ENCODE measurements at regions not wholly inside any gene's neighbourhood (a gene's known extent, or its start where the extent isn't known, plus 50 kb on each side); places are given as distances from the start of the nearest gene placed in this dataset.

DNA sequence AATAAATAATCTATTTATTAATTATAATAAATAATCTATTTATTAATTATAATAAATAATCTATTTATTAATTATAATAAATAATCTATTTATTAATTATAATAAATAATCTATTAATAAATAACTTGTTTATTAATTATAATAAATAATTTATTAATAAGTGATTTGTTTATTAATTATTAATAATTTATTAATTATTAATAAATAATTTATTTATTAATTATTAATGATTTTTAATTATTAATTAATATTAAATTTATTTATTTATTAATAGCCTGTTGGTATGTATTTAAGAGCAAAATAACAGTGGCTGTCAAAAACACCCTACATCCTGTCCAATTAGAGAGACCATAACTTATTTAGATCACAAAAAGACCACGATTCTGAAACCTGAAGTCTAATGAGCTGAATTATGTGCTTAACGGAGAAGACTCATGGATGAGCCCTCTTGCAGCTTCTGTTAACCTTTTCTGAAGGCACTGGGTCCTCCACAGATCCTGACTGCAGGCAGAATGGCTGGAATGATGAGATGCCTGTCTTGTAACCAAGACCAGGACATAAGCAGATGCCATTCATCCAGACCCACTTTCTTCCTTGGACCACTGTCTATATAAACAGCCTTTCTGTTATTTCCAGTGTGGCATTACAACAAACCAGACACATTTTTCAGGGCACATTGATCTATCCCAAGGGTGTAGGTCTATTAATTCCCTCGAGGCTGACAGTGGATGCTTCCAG is 134.2 kb downstream of the SETD4 start:
- Histone ChIP-seq H3K4me3 (ENCODE audit: low read depth in 2 of 2, low read length in 2 of 2) (no peak overlapping the region), H3K36me3 (ENCODE audit: control insufficient read depth, insufficient read depth, low read length) (no peaks in the 10 kb centered on the region), H3K9me3 (ENCODE audit: control insufficient read depth, insufficient read depth, low read depth, low read length) (no peaks in the 10 kb centered on the region), H3K4me1 (ENCODE audit: control insufficient read depth, insufficient read depth, low read length) (no peaks in the 10 kb centered on the region), H3K27ac (ENCODE audit: low read length) (no peak overlapping the region), H3K27me3 (ENCODE audit: control insufficient read depth, insufficient read depth, low read length) (no peaks in the 10 kb centered on the region)
- no TSS peak for BruUV-seq (replicated peaks)
- ChIA-PET CTCF (no interaction called here), POLR2A (interaction anchor here (0.7 kb wide), 1 partner anchor 1237 kb away, joined by 4 read pairs; no protein-coding TSS in a partner anchor)
- intact Hi-C loops (cut with micrococcal nuclease; ENCODE audit: unreplicated experiment) = no loop called here
- ATAC-seq = no peak
- TF ChIP-seq POLR2AphosphoS5 (IDR thresholded peaks at IDR 0.05; ENCODE audit: low read depth, low read length) (no peak), SIN3A (IDR thresholded peaks at IDR 0.05; ENCODE audit: borderline replicate concordance, insufficient read depth, low read depth, low read length) (no peak), TCF7L2 (IDR thresholded peaks at IDR 0.05; ENCODE audit: low read depth, low read length) (no peak)
- TF ChIP-seq, protein P1, sequence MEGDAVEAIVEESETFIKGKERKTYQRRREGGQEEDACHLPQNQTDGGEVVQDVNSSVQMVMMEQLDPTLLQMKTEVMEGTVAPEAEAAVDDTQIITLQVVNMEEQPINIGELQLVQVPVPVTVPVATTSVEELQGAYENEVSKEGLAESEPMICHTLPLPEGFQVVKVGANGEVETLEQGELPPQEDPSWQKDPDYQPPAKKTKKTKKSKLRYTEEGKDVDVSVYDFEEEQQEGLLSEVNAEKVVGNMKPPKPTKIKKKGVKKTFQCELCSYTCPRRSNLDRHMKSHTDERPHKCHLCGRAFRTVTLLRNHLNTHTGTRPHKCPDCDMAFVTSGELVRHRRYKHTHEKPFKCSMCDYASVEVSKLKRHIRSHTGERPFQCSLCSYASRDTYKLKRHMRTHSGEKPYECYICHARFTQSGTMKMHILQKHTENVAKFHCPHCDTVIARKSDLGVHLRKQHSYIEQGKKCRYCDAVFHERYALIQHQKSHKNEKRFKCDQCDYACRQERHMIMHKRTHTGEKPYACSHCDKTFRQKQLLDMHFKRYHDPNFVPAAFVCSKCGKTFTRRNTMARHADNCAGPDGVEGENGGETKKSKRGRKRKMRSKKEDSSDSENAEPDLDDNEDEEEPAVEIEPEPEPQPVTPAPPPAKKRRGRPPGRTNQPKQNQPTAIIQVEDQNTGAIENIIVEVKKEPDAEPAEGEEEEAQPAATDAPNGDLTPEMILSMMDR (IDR thresholded peaks at IDR 0.05) = no peak
- TF ChIP-seq, protein P2, sequence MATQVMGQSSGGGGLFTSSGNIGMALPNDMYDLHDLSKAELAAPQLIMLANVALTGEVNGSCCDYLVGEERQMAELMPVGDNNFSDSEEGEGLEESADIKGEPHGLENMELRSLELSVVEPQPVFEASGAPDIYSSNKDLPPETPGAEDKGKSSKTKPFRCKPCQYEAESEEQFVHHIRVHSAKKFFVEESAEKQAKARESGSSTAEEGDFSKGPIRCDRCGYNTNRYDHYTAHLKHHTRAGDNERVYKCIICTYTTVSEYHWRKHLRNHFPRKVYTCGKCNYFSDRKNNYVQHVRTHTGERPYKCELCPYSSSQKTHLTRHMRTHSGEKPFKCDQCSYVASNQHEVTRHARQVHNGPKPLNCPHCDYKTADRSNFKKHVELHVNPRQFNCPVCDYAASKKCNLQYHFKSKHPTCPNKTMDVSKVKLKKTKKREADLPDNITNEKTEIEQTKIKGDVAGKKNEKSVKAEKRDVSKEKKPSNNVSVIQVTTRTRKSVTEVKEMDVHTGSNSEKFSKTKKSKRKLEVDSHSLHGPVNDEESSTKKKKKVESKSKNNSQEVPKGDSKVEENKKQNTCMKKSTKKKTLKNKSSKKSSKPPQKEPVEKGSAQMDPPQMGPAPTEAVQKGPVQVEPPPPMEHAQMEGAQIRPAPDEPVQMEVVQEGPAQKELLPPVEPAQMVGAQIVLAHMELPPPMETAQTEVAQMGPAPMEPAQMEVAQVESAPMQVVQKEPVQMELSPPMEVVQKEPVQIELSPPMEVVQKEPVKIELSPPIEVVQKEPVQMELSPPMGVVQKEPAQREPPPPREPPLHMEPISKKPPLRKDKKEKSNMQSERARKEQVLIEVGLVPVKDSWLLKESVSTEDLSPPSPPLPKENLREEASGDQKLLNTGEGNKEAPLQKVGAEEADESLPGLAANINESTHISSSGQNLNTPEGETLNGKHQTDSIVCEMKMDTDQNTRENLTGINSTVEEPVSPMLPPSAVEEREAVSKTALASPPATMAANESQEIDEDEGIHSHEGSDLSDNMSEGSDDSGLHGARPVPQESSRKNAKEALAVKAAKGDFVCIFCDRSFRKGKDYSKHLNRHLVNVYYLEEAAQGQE (IDR thresholded peaks at IDR 0.05; ENCODE audit: insufficient read depth in 1 of 2, low read depth in 2 of 2, low read length in 1 of 2) = no peak
- no peak for DNase-seq (ENCODE audit: low read depth, low spot score)
- in situ Hi-C loops (cut with HindIII; ENCODE audit: low pct_unique_long_range_greater_than_20kb, low sequenced_read_pairs) = no loop called here

DNA sequence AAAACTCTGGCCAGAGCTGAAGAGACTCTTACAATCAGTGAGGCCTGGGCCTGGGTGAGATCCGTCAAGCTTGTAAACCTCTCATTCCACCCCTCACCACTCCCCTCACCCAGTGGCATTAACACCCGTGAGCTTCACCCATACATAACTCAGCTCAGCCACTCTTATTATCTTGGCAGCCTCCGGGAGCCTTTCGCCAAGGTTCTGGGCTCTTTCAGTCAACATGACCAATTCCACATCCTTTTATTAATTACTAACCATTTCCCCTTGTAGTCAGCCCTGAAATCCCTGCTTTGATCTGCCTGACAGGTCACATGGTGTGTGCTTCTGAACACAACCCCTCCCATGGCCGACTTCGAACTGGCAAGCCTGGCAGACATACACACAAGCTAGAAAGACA is 134.8 kb downstream of the SETD4 start:
- in situ Hi-C loops (cut with HindIII; ENCODE audit: low pct_unique_long_range_greater_than_20kb, low sequenced_read_pairs) (no loop called here), intact Hi-C loops (cut with micrococcal nuclease; ENCODE audit: unreplicated experiment) (no loop called here)
- no peak for ATAC-seq
- Histone ChIP-seq H3K4me1 (ENCODE audit: control insufficient read depth, insufficient read depth, low read length) (no peaks in the 10 kb centered on the region), H3K36me3 (ENCODE audit: control insufficient read depth, insufficient read depth, low read length) (no peaks in the 10 kb centered on the region), H3K9me3 (ENCODE audit: control insufficient read depth, insufficient read depth, low read depth, low read length) (no peaks in the 10 kb centered on the region), H3K4me3 (ENCODE audit: low read depth in 2 of 2, low read length in 2 of 2) (no peak overlapping the region), H3K27me3 (ENCODE audit: control insufficient read depth, insufficient read depth, low read length) (no peaks in the 10 kb centered on the region), H3K27ac (ENCODE audit: low read length) (no peak overlapping the region)
- ChIA-PET CTCF (no interaction called here), POLR2A (interaction anchor here (0.7 kb wide), 1 partner anchor 1236 kb away, joined by 4 read pairs; no protein-coding TSS in a partner anchor)
- no peak for TF ChIP-seq POLR2AphosphoS5 (IDR thresholded peaks at IDR 0.05; ENCODE audit: low read depth, low read length)
- no TSS peak for BruUV-seq (replicated peaks)
- DNase-seq (ENCODE audit: low read depth, low spot score) = no peak

DNA sequence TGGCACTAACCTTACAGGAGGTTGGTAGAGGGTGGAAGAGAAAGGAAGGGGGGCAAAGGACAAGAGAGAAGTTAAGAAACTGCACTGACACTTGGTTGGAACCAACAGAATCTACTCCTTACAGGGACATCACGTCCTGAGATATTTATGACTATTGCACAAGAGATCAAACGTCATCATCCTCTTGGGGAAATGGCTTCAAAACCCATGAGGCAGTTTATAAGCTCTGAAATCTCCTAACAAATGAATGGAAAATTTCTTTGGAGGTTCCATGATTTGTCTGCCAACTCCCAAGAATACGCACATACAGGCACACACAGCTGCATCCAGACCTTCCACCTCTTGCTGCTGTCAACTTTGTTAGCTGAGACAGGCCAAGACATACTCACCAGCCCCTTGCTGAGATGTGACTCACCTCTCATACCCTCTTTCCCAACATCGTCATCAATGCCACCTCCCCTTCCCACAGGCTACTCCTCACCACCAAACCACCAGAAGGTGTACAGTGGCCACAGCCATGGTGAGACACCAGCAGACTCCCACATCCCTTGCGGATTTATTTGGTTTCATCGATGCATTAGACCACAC is 135.5 kb downstream of the SETD4 start:
- in situ Hi-C loops (cut with HindIII; ENCODE audit: low pct_unique_long_range_greater_than_20kb, low sequenced_read_pairs) (no loop called here), intact Hi-C loops (cut with micrococcal nuclease; ENCODE audit: unreplicated experiment) (no loop called here)
- no TSS peak for BruUV-seq (replicated peaks)
- no peaks in the 10 kb centered on the region for H3K36me3 ChIP-seq (ENCODE audit: control insufficient read depth, insufficient read depth, low read length)
- ATAC-seq (no peak), DNase-seq (ENCODE audit: low read depth, low spot score) (no peak)
- TF ChIP-seq SIN3A (IDR thresholded peaks at IDR 0.05; ENCODE audit: borderline replicate concordance, insufficient read depth, low read depth, low read length) (no peak), POLR2AphosphoS5 (IDR thresholded peaks at IDR 0.05; ENCODE audit: low read depth, low read length) (no peak), TCF7L2 (IDR thresholded peaks at IDR 0.05; ENCODE audit: low read depth, low read length) (no peak)
- TF ChIP-seq, protein P1 (IDR thresholded peaks at IDR 0.05) = no peak
- TF ChIP-seq, protein P2 (IDR thresholded peaks at IDR 0.05; ENCODE audit: insufficient read depth in 1 of 2, low read depth in 2 of 2, low read length in 1 of 2) = no peak
- ChIA-PET CTCF (no interaction called here), POLR2A (no interaction called here)
- H3K4me3 ChIP-seq (ENCODE audit: low read depth in 2 of 2, low read length in 2 of 2) = no peak overlapping the region
- no peaks in the 10 kb centered on the region for H3K9me3 ChIP-seq (ENCODE audit: control insufficient read depth, insufficient read depth, low read depth, low read length)
- H3K27me3 ChIP-seq (ENCODE audit: control insufficient read depth, insufficient read depth, low read length) = no peaks in the 10 kb centered on the region
- H3K27ac ChIP-seq (ENCODE audit: low read length) = no peak overlapping the region
- no peaks in the 10 kb centered on the region for H3K4me1 ChIP-seq (ENCODE audit: control insufficient read depth, insufficient read depth, low read length)
